Left hindlimb (tissue), 1 donor: ENCODE measurements at regions not wholly inside any gene's neighbourhood (a gene's known extent, or its start where the extent isn't known, plus 50 kb on each side); places are given as distances from the start of the nearest gene placed in this dataset.

Experiments used
- DNase-seq: peaks from one replicate; pipeline ENCODE4 v3.0.0-alpha.2; 2018

DNA sequence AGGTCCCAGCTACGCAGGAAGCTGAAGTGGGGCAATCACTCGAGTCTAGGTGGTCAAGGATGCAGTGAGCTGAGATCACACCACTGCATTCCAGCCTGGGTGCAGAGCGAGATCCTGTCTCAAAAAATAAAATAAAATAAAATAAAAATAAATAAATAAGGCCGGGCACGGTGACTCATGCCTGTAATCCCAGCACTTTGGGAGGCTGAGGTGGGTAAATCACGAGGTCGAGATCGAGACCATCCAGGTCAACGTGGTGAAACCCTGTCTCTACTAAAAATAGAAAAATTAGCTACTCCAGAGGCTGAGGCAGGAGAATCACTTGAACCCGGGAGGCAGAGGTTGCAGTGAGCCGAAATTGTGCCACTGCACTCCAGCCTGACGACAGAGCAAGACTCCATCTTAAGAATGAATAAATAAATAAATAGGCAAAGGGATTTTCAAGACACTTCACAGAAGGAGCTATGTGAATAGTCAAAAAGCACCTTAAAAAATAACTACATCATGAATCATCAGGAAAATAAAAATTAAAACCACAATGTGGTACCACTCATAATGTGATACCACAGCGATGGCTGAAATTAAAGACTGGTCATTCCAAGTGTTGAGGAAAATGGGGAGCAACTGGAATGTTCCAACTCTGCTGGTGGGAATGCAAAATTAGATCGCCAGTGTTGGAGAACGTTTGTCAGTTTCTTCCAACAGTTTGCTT, 92.9 kb upstream of the TBX3 start:
- no peak for DNase-seq

GRCh38 chr12:114774699-114775098, 90.7 kb upstream of the TBX3 start:
- DNase-seq = no peak

GRCh38 chr12:114774197-114774596, 90.2 kb upstream of the TBX3 start:
- no peak for DNase-seq

GRCh38 chr12:114770323-114770722, 86.3 kb upstream of the TBX3 start:
- DNase-seq = no peak

DNA sequence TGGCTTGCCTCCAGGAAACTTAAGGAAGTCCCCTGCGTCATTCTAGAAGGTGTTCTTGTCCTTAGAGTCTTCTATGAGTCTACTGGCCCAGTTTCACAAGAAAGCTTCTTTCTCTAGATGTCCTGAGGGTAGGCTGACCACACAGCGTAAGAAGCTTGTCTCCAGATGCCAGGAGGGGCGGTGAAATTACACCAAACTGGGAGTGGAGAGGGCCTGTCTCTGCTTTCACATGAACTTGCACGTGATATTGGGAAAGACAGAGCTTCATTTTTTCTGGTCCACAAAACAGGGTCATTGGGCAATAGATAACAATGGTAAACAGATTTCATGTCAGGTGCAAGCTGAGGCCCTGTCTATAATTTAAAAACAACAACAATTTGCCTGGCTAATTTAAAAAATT, 85.7 kb upstream of the TBX3 start:
- DNase-seq = no peak

DNA sequence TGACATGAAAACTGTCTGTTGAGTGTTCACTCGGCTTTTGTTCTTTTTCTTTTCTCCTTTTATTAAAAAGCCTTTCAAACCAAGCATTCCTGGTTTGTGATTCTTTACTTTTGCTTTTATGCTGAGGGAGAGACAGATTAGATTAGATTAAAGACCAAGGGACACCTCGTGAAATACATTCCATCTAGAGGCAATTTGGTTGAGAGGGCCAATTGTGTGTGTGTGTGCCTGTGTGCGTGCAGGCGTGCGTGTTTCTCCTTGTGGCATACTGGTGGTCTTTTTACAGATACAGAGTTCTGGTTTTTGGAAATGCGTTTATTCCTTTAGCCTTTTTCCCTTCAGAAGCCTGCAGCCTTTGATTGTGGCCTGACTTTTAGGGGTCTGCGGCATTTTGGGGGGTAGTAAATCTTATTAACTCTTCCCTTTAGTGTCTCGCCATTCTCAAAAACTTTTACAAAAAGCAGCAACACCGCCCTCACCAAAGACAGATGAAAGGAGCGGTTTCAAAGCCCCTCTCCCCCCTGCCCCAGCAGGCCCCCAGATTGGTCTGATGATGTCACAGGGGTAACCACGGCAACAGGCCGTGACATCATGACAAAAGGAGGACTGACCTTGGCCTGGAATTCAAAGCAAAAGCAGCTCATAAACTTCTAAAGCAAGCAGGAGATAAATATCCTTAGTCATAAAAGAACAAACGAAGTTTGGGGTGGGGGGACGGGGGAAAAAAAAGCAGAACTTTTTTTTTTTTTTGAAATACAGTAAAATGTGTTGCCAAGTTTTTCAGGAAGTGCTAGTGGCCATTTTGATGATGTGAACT, 84.1 kb upstream of the TBX3 start:
- no peak for DNase-seq

DNA sequence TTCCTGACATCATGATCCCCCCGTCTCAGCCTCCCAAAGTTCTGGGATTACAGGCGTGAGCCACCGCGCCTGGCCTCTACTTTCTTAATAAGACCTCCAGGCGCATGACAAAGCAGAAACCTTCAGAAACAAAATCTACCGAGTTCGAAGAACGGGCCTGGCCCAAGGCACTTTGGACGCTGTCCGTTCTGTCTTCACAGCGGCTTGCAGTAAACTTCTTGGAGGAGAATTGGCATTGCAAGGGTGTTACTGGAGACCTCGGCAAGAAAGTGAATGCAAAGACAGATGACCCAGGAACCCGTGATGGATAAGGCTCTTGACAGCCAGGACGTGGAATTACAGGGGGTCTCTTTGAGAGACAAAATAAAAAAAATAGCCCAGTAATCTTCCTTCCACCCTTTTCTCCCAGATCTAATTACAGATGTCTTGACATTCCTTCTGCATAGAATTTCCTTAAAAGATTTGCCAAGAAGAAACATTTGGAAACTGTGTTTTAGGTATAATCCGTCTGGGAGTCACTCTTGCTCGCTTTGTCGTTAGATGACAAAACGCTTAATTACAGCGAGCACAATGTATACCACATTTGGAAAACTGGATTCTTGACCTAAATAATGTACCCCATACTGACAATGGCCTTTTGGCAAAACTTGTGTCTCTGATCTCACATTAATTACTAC, 83.2 kb upstream of the TBX3 start:
- no peak for DNase-seq

DNA sequence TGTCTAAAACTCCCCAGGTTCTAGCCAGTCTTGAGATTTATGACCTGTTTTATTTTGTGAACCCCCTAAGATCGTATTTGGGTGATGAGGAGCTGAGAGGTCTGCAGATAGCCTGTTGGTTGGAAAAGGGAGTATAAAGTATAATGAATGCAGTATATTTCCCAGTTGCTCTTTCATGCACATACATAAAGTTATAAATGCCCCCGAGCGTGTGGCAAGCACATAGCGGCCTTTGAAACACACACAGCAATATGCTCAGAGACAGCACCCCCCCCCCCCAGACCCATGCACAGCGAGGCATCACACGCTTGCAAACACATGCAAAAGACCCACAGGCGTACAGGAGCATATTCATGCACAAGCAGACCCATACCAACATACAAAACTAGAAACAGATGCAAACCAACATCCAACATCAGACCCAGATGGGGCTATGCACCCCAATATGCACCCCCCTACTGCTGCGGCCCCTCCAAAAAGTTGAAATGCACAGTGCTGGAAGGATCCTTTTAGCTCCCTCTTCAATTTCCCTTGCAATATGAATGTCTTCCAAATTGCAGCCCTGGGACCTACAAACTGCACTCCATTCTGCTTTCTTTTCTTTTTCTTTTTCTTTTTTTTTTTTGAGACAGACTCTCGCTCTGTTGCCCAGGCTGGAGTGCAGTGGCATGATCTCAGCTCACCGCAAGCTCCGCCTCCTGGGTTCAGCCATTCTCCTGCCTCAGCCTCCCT, 82.2 kb upstream of the TBX3 start:
- DNase-seq = no peak

DNA sequence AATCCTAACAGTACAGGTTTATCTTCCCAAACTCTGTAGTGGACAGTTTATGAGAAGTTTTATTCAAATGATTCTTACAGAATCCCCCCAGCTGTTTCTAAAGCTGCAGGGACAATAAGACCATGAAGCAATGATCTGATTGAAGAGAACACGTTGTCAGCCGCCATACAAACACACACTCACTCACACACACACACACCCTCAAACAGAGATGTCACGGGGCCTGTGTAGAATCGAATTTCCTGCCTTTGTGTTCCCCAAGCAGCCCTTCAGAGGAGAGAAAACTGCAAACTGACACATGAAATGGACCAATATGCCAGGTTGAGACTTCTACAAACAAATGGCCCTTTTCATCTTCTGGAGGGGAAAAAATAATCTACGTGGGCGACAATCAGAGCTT, 80.5 kb upstream of the TBX3 start:
- DNase-seq = no peak

DNA sequence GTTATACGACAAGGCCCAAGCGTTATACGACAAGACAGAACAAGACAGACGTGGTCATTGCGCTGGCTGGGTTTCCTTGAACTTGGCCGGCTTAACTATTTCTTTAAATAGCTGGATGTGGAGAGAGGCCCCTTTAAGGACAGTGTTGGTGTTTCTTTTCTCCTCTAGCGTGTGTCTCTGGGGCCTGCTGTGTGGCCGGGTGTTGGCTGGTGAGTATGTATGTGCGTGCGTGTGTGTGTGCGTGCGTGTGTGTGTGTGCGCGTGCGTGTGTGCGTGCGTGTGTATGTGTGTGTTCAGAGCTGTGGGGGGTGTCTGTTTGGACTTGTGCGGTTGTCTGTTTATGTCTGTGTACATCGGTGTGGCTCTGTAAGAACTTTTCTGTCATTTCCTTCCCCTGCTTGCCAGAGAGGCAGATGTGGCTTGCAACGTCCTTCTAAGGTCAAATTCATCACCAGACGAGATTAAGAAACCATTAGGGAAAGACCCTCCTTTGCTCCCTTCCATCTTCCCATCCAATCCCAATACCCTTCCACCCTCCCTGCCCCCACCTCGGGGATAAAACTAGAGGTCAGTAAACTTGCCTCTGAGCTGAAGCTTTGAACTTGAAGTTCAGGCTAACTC, 78.6 kb upstream of the TBX3 start:
- peak; percentile 83 for DNase-seq

DNA sequence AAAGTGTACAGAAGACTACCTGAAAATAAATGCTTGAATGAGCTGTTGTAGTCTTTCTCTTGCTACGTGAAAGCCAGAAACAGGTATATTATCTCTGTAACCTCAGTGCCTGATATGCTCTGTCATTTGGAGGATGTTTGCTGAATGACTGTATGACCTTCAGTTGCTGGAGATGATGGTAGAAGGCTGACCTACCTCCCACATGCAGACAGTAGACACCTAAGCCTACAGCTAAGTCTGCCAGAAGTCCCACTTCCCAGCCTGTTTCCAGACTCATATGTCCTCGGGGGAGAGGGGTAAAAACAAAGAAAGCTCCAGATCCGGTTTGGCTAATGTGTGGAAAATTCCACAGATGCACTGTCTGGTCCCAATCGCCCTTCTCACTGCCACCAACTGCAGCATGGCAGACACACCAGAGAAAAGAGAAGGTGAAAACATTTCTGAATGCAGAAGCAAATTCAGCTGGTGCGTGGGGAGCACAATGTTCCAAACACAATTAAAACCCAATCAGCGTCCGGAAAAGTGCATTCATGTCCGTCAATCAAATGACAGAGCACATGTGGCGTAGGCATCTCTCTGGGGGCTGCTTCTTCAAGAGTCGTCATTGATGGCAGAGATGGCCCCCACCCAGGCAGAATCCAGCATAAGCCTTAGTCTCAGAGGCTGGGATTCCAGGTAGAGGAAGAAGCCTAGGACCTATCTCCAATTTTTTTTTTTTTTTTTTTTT, 76.3 kb upstream of the TBX3 start:
- no peak for DNase-seq

DNA sequence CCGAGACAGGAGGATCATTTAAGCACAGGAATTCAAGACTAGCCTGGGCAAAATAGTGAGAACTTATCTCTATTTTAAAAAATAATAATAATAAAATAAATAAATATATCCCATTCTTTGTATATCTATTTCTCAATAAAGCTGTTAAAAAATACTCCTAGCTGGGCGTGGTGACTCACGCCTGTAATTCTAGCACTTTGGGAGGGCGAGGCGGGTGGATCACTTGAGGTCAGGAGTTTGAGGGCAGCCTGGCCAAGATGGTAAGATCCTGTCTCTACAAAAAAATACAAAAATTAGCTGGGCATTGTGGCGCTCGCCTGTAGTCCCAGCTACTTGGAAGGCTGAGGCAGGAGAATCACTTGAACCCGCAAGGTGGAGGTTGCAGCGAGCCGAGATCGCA, 75.7 kb upstream of the TBX3 start:
- no peak for DNase-seq

DNA sequence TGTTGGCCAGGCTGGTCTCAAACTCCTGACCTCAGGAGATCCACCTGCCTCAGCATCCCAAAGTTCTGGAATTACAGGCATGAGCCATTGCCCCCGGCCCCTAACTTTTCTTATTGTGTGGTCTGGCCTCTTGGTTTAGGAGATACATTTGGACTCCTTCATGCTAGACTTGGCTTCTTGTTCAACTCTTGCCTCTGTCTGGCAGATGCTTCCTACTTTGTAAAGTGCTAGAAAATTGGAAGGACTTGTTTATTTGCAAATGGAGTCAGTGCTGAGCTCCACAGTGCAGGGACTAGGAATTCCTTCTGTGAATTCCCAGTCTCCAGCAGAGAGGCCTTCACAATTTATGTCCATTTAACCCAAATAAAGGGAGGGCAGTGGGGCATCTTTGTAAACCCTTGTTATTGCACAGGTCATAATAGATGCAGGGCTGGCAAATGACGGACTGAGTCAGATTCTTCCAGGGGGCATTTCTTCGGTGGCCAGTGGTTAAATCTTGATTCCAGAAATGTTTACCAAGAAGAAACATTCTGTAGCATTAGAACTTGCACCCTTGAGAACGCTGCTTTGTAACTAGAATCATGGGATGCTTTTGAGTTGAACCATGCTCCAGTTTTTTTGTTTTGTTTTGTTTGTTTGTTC, 73.8 kb upstream of the TBX3 start:
- no peak for DNase-seq

- no peak for DNase-seq
These were observed 68.2 kb upstream of the TBX3 start for GRCh38 chr12:114752217-114752616.

DNA sequence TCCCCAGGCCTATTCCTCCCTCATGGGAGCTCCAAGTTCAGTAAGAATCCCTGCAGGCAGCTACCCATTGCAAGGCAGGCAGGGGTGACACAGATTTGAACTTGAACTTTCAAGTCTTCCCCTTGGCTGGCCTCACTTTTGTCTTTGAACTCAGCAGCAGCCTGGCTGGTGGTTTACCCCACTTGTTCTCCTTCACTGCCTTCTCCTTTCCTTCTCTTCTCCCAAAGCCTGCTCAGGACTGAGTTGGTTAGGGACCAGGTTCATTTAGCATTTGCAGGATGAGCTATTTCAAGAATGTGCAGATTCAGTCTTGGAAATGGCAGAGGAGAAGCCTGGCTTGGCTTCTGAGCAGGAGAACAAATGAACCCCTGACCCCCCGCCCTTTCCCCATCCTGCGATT, 67.7 kb upstream of the TBX3 start:
- no peak for DNase-seq

DNA sequence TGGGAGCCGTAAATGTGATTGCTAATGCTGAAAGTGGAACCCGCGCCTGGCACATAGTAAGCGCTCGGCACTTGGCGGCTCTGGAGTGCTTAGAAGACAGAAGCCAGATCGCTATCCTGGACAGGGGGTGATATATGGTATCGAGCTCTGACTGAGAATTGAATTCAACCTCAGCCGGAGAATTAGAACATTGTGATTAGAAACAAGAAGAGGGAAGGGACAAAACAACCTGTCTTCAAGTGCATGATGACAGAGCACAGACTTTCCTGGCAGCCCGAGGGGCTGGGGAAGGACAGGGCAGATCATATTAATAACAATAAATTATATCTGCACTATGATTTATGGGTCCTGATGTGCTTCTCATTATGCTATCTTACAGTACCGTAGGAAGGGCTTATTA, 66.9 kb upstream of the TBX3 start:
- no peak for DNase-seq

DNA sequence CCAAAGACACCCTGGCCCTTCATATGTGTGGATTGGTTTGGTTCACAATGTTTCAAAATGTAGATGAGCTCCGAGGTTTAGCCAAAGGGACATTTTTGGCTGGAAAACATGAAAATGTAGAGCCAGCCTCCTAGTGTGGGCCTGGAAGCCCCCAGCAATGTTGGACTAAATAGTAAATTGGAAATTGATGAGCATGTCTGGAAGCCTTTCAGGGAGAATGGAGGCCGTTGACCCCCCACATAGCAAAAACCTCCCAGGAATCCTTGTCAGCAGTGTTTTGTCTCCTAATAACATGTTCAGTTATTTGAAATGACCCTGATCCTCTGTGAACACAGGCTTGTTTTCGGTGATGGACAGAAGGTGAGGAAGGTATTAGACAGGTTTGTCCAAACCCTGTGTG, 65.1 kb upstream of the TBX3 start:
- no peak for DNase-seq

- no peak for DNase-seq
These were observed 63.3 kb upstream of the TBX3 start for GRCh38 chr12:114747012-114747858.

DNA sequence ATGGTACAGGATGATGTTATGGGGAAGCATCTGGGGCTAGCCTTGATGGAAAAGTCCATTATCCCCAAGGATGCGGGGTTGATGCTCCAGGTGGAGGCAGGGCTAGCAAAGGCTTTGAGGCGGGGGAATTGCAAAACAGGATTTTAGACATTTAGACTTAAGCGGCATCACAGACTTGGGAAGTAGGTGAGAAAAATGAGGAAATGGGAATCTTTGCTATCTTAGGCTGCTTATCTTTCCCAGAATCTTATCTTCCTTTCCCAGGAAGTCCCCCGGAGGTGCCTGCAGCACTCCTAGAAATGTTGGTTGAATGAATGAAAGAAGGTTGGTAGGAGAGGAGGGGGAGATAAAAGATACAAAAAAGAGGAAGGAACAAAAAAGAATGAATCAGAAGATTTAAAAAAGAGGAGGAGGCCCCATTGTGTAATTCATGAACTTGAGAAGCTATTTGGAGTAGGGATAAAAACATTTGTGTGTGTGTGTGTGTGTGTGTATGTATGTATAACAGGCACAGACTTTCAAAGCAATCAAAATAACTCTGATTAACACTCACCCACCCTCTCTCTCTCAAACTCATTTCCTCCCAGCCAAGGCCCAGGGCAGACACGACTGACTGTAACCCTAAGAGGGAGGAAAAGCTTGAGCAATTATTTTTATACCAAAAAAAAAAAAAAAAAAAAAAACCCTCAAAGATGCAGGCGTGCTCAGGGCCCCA, 62.5 kb upstream of the TBX3 start:
- no peak for DNase-seq

GRCh38 chr12:114744691-114745090, 60.7 kb upstream of the TBX3 start:
- peak; percentile 87 for DNase-seq
